Prostate gland (tissue), 2 donors: ENCODE measurements at regions not wholly inside any gene's neighbourhood (a gene's known extent, or its start where the extent isn't known, plus 50 kb on each side); places are given as distances from the start of the nearest gene placed in this dataset.

ENCODE experiments used
- DNase-seq: peaks from one replicate; pipeline ENCODE4 v3.0.0-alpha.2; 2019; ENCODE audit warnings: low spot score
- H3K27ac ChIP-seq, 2 donors: fragments of 200-600 bp; sonication (generic); 2 replicates each; pipeline ENCODE4 v1.5.1; 2017 to 2019
- H3K27me3 ChIP-seq: fragments of 200-600 bp; sonication (generic); replicated peaks from 2 replicates; pipeline ENCODE4 v1.5.1; 2019; ENCODE audit not compliant: insufficient read depth
- H3K36me3 ChIP-seq, 2 donors: fragments of 200-600 bp; sonication (generic); 1 replicate in 1 of 2; 2 replicates in 1 of 2; pipeline versions ENCODE4 v1.5.1 to v1.8.1; 2017 to 2019
- H3K4me1 ChIP-seq: fragments of 200-600 bp; sonication (generic); replicated peaks from 2 replicates; pipeline ENCODE4 v1.5.1; 2019
- H3K4me3 ChIP-seq, 2 donors: fragments of 200-600 bp; sonication (generic); 2 replicates each; pipeline ENCODE4 v1.5.1; 2017 to 2019
- H3K9me3 ChIP-seq: fragments of 200-600 bp; sonication (generic); 2 replicates; pipeline ENCODE4 v1.5.1; 2017
- POLR2A ChIP-seq: fragments of 450-650 bp; IDR thresholded peaks from one replicate; pipeline ENCODE4 v1.6.1; 2016; ENCODE audit warnings: antibody characterized with exemption, mild to moderate bottlenecking
- POLR2AphosphoS5 ChIP-seq: sonication (generic); formaldehyde crosslinking; IDR thresholded peaks from one replicate; pipeline ENCODE4 v1.6.1; 2017; ENCODE audit warnings: antibody characterized with exemption
- WGBS: methylation state at CpG from one replicate; pipeline ENCODE4 v1.1.5; 2018; 5-methylcytosine and 5-hydroxymethylcytosine counted together
- intact Hi-C: fragments of 100-400 bp; cut with DNase I; formaldehyde crosslinking; loops from one replicate; pipeline ENCODE4 v1.14.2; 2022
- TF ChIP-seq, protein P1 (sequence below), 4 experiments: fragments of 200-600 bp in 2 of 4; fragments of 450-650 bp in 2 of 4; sonication (generic) in 2 of 4; IDR thresholded peaks; 1 replicate in 3 of 4; 2 replicates in 1 of 4; pipeline ENCODE4 v1.5.1; 2016 to 2019; ENCODE audit warnings: antibody characterized with exemption in 4 of 4, mild to moderate bottlenecking in 2 of 4, moderate library complexity in 2 of 4

DNA sequence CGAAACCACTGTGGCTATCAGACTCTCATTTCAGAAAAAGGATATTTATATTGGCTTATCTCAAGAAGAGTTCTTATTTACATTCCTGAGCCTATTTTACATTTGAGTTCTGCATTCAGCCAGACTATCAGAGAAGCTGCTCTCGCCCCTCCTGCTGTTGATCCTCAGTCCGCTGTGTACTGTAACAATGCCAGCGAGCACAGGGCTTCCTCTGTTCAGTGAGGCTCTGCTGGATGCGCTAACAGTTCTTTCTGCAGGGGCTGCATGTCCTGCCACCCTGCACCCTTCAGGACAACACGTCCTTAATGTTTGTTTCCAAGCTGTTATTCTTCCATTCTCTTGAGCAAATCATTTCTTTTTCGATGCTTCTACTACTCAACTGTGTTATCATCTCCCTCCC, 463.7 kb upstream of the SGCG start:
- intact Hi-C loops, result no loop called here

GRCh38 chr13:22726726-22727125, 454.1 kb upstream of the SGCG start:
- H3K27me3 ChIP-seq, result no peaks in the 10 kb centered on the region
- intact Hi-C loops, result no loop called here
- no peak overlapping the region for H3K27ac ChIP-seq
- H3K4me1 ChIP-seq, result no peaks in the 10 kb centered on the region
- no peak for TF ChIP-seq POLR2AphosphoS5
- TF ChIP-seq, protein P1, sequence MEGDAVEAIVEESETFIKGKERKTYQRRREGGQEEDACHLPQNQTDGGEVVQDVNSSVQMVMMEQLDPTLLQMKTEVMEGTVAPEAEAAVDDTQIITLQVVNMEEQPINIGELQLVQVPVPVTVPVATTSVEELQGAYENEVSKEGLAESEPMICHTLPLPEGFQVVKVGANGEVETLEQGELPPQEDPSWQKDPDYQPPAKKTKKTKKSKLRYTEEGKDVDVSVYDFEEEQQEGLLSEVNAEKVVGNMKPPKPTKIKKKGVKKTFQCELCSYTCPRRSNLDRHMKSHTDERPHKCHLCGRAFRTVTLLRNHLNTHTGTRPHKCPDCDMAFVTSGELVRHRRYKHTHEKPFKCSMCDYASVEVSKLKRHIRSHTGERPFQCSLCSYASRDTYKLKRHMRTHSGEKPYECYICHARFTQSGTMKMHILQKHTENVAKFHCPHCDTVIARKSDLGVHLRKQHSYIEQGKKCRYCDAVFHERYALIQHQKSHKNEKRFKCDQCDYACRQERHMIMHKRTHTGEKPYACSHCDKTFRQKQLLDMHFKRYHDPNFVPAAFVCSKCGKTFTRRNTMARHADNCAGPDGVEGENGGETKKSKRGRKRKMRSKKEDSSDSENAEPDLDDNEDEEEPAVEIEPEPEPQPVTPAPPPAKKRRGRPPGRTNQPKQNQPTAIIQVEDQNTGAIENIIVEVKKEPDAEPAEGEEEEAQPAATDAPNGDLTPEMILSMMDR (IDR thresholded peaks at IDR 0.05), result no peak
- no peak for TF ChIP-seq POLR2A
- DNase-seq, result no peak
- no peaks in the 10 kb centered on the region for H3K9me3 ChIP-seq
- WGBS, result 42% methylated on average over 6 of the region's 6 CpGs
- H3K36me3 ChIP-seq, result no peaks in the 10 kb centered on the region
- H3K4me3 ChIP-seq, result no peak overlapping the region

More for the DNA sequence above, 463.7 kb upstream of the SGCG start:
- no peaks in the 10 kb centered on the region for H3K9me3 ChIP-seq
- H3K36me3 ChIP-seq, result no peaks in the 10 kb centered on the region
- DNase-seq, result no peak
- H3K4me3 ChIP-seq, result no peak overlapping the region
- TF ChIP-seq, protein P1 (IDR thresholded peaks at IDR 0.05), result no peak
- TF ChIP-seq POLR2A (no peak), POLR2AphosphoS5 (no peak)
- no peaks in the 10 kb centered on the region for H3K27me3 ChIP-seq
- 48% methylated on average over 7 of the region's 7 CpGs for WGBS
- no peak overlapping the region for H3K27ac ChIP-seq
- H3K4me1 ChIP-seq, result no peaks in the 10 kb centered on the region

- intact Hi-C loops, result no loop called here
- TF ChIP-seq POLR2AphosphoS5 (no peak), POLR2A (no peak)
- TF ChIP-seq, protein P1 (IDR thresholded peaks at IDR 0.05), result no peak
- H3K4me1 ChIP-seq, result no peaks in the 10 kb centered on the region
- H3K4me3 ChIP-seq, result no peak overlapping the region
- 54% methylated on average over 24 of the region's 24 CpGs for WGBS
- no peaks in the 10 kb centered on the region for H3K36me3 ChIP-seq
- DNase-seq, result no peak
- H3K9me3 ChIP-seq, result no peaks in the 10 kb centered on the region
- H3K27me3 ChIP-seq, result no peaks in the 10 kb centered on the region
- no peak overlapping the region for H3K27ac ChIP-seq
Measured at GRCh38 chr13:22735011-22735995, 445.5 kb upstream of the SGCG start.

GRCh38 chr13:22736084-22736767, 444.6 kb upstream of the SGCG start:
- intact Hi-C loops, result no loop called here
- no peak for DNase-seq
- 84% methylated on average over 28 of the region's 28 CpGs for WGBS
- Histone ChIP-seq H3K4me3 (no peak overlapping the region), H3K36me3 (no peaks in the 10 kb centered on the region), H3K27me3 (no peaks in the 10 kb centered on the region), H3K4me1 (no peaks in the 10 kb centered on the region), H3K27ac (no peak overlapping the region), H3K9me3 (no peaks in the 10 kb centered on the region)
- no peak for TF ChIP-seq POLR2A
- no peak for TF ChIP-seq POLR2AphosphoS5
- TF ChIP-seq, protein P1 (IDR thresholded peaks at IDR 0.05), result no peak
